ENCODE measurements at regions not wholly inside any gene's neighbourhood (a gene's known extent, or its start where the extent isn't known, plus 50 kb on each side); places are given as distances from the start of the nearest gene placed in this dataset.

GRCh38 chr4:24319387-24319786, 265.0 kb downstream of the DHX15 start:
- 52 to 62% methylated on average over 5 of the region's 5 CpGs for WGBS, 2 donors
- H3K36me3 ChIP-seq (replicated peaks in 1 of 2; ENCODE audit: insufficient read depth in 1 of 2, low read depth in 2 of 2): no peaks in the 10 kb centered on the region
- no peak overlapping the region for H3K4me3 ChIP-seq
- intact Hi-C loops (cut with DNase I): no loop called here
- DNase-seq: no peak
- TF ChIP-seq CTCF (IDR thresholded peaks at IDR 0.05): no peak
- TF ChIP-seq POLR2A (IDR thresholded peaks at IDR 0.05): no peak
- no peak overlapping the region for H3K27ac ChIP-seq
- no peak for ATAC-seq
- no peaks in the 10 kb centered on the region for H3K27me3 ChIP-seq
- H3K9me3 ChIP-seq: no peaks in the 10 kb centered on the region
- H3K4me1 ChIP-seq: no peaks in the 10 kb centered on the region

- H3K36me3 ChIP-seq (replicated peaks in 1 of 2; ENCODE audit: insufficient read depth in 1 of 2, low read depth in 2 of 2): no peaks in the 10 kb centered on the region
- DNase-seq (no peak), ATAC-seq (no peak)
- intact Hi-C loops (cut with DNase I): no loop called here
- WGBS, 2 donors: 91 to 95% methylated on average over 1 of the region's 1 CpG
- no peak overlapping the region for H3K4me3 ChIP-seq
- H3K27me3 ChIP-seq: no peaks in the 10 kb centered on the region
- H3K4me1 ChIP-seq: no peaks in the 10 kb centered on the region
- no peaks in the 10 kb centered on the region for H3K9me3 ChIP-seq
- TF ChIP-seq POLR2A (IDR thresholded peaks at IDR 0.05) (no peak), CTCF (IDR thresholded peaks at IDR 0.05) (no peak)
- no peak overlapping the region for H3K27ac ChIP-seq
Measured at GRCh38 chr4:24315056-24315455, 269.3 kb downstream of the DHX15 start.

GRCh38 chr4:24312261-24312913, 272.0 kb downstream of the DHX15 start:
- TF ChIP-seq CTCF (IDR thresholded peaks at IDR 0.05): no peak
- no peak for TF ChIP-seq POLR2A (IDR thresholded peaks at IDR 0.05)
- 58 to 68% methylated on average over 3 of the region's 3 CpGs for WGBS, 2 donors
- Histone ChIP-seq H3K4me1 (no peaks in the 10 kb centered on the region), H3K36me3 (replicated peaks in 1 of 2; ENCODE audit: insufficient read depth in 1 of 2, low read depth in 2 of 2) (no peaks in the 10 kb centered on the region), H3K27ac (no peak overlapping the region), H3K9me3 (no peaks in the 10 kb centered on the region), H3K4me3 (no peak overlapping the region), H3K27me3 (no peaks in the 10 kb centered on the region)
- intact Hi-C loops (cut with DNase I): no loop called here
- ATAC-seq (no peak), DNase-seq (no peak)

GRCh38 chr4:24303926-24304325, 280.4 kb downstream of the DHX15 start:
- Histone ChIP-seq H3K36me3 (replicated peaks in 1 of 2; ENCODE audit: insufficient read depth in 1 of 2, low read depth in 2 of 2) (no peaks in the 10 kb centered on the region), H3K27ac (no peak overlapping the region), H3K4me1 (no peaks in the 10 kb centered on the region), H3K9me3 (no peaks in the 10 kb centered on the region), H3K27me3 (no peaks in the 10 kb centered on the region), H3K4me3 (no peak overlapping the region)
- DNase-seq: no peak
- intact Hi-C loops (cut with DNase I): no loop called here
- ATAC-seq: no peak
- TF ChIP-seq CTCF (IDR thresholded peaks at IDR 0.05) (no peak), POLR2A (IDR thresholded peaks at IDR 0.05) (no peak)
- WGBS, 2 donors: 40 to 51% methylated on average over 2 of the region's 2 CpGs

- intact Hi-C loops (cut with DNase I): no loop called here
- Histone ChIP-seq H3K27me3 (no peaks in the 10 kb centered on the region), H3K36me3 (replicated peaks in 1 of 2; ENCODE audit: insufficient read depth in 1 of 2, low read depth in 2 of 2) (no peaks in the 10 kb centered on the region), H3K4me1 (no peaks in the 10 kb centered on the region), H3K4me3 (no peak overlapping the region), H3K27ac (no peak overlapping the region), H3K9me3 (no peaks in the 10 kb centered on the region)
- ATAC-seq (no peak), DNase-seq (no peak)
- 70 to 79% methylated on average over 3 of the region's 3 CpGs for WGBS, 2 donors
- TF ChIP-seq CTCF (IDR thresholded peaks at IDR 0.05) (no peak), POLR2A (IDR thresholded peaks at IDR 0.05) (no peak)
Measured at GRCh38 chr4:24298911-24299310, 285.4 kb downstream of the DHX15 start.
